SU-DHL-6 (cell line): ENCODE measurements at regions not wholly inside any gene's neighbourhood (a gene's known extent, or its start where the extent isn't known, plus 50 kb on each side); places are given as distances from the start of the nearest gene placed in this dataset.

Experiments
- CTCF ChIP-seq: fragments of 200-600 bp; sonication (generic); IDR thresholded peaks from one replicate; pipeline ENCODE4 v1.5.1; 2017; ENCODE audit warnings: antibody characterized with exemption, mild to moderate bottlenecking, low read length, moderate library complexity; ENCODE audit not compliant: insufficient read depth, poor library complexity, severe bottlenecking
- EZH2phosphoT487 ChIP-seq: fragments of 200-600 bp; sonication (generic), shearing (Covaris generic); conservative IDR thresholded peaks from 2 replicates; pipeline ENCODE4 v1.6.1; 2018; ENCODE audit warnings: mild to moderate bottlenecking, antibody characterized with exemption, low read length, moderate library complexity, mixed read lengths

GRCh38 chr3:87654184-87654583 is 377.8 kb upstream of the POU1F1 start:
- no peak for TF ChIP-seq CTCF
- no peak for TF ChIP-seq EZH2phosphoT487
